GM12872 (cell line): ENCODE measurements at regions not wholly inside any gene's neighbourhood (a gene's known extent, or its start where the extent isn't known, plus 50 kb on each side); places are given as distances from the start of the nearest gene placed in this dataset.

ENCODE experiments used
- CTCF ChIP-seq: IDR thresholded peaks from 3 replicates; pipeline ENCODE4 v1.5.1; 2011; ENCODE audit warnings: low read depth, mild to moderate bottlenecking, low read length, moderate library complexity; ENCODE audit not compliant: insufficient read depth

GRCh38 chr2:58976375-58977071, 735.4 kb upstream of the FANCL start:
- no peak for TF ChIP-seq CTCF

- TF ChIP-seq CTCF: no peak
Measured at GRCh38 chr2:58974881-58975280, 733.8 kb upstream of the FANCL start.

- no peak for TF ChIP-seq CTCF
Measured at GRCh38 chr2:58974426-58974825, 733.3 kb upstream of the FANCL start.

GRCh38 chr2:58973811-58974281, 732.7 kb upstream of the FANCL start:
- TF ChIP-seq CTCF: no peak

GRCh38 chr2:58972737-58973136, 731.6 kb upstream of the FANCL start:
- no peak for TF ChIP-seq CTCF

- no peak for TF ChIP-seq CTCF
Measured at GRCh38 chr2:58971511-58972360, 730.6 kb upstream of the FANCL start.

GRCh38 chr2:58970365-58970764, 729.2 kb upstream of the FANCL start:
- no peak for TF ChIP-seq CTCF
